ENCODE measurements at regions not wholly inside any gene's neighbourhood (a gene's known extent, or its start where the extent isn't known, plus 50 kb on each side); places are given as distances from the start of the nearest gene placed in this dataset.
A peak's percentile ranks its signal among the peaks of the same experiment; 100 is the strongest.

- Histone ChIP-seq H3K4me1 (no peaks in the 10 kb centered on the region), H3K9me3 (peaks cover 3% of the 10 kb centered on the region), H3K36me3 (ENCODE audit: insufficient read depth in 1 of 2, low read depth in 1 of 2) (no peaks in the 10 kb centered on the region), H3K27ac (no peak overlapping the region), H3K4me3 (no peak overlapping the region), H3K27me3 (ENCODE audit: insufficient read depth in 3 of 3, low read length in 2 of 3) (no peaks in the 10 kb centered on the region)
- TF ChIP-seq CTCF (IDR thresholded peaks at IDR 0.05): no peak
- no peak for ATAC-seq
- WGBS, 3 donors: 85 to 89% (median 88%) methylated on average over 2 of the region's 2 CpGs
- intact Hi-C loops (cut with DNase I): no loop called here
- no peak for DNase-seq
These were observed 298.3 kb downstream of the CDK5RAP2 start for GRCh38 chr9:120281665-120282064.

- ATAC-seq (no peak), DNase-seq (no peak)
- WGBS, 3 donors: 77 to 90% (median 84%) methylated on average over 1 of the region's 1 CpG
- intact Hi-C loops (cut with DNase I): no loop called here
- no peak for TF ChIP-seq CTCF (IDR thresholded peaks at IDR 0.05)
- H3K27ac ChIP-seq: no peak overlapping the region
- no peaks in the 10 kb centered on the region for H3K36me3 ChIP-seq (ENCODE audit: insufficient read depth in 1 of 2, low read depth in 1 of 2)
- peaks cover 16% of the 10 kb centered on the region for H3K4me1 ChIP-seq
- no peak overlapping the region for H3K4me3 ChIP-seq
- no peaks in the 10 kb centered on the region for H3K27me3 ChIP-seq (ENCODE audit: insufficient read depth in 3 of 3, low read length in 2 of 3)
- no peaks in the 10 kb centered on the region for H3K9me3 ChIP-seq
These were observed 312.0 kb downstream of the CDK5RAP2 start for GRCh38 chr9:120267929-120268328.

- Histone ChIP-seq H3K9me3 (no peaks in the 10 kb centered on the region), H3K36me3 (ENCODE audit: insufficient read depth in 1 of 2, low read depth in 1 of 2) (no peaks in the 10 kb centered on the region), H3K4me3 (no peak overlapping the region), H3K4me1 (peaks cover 16% of the 10 kb centered on the region), H3K27ac (peak overlapping the region; percentile 68), H3K27me3 (ENCODE audit: insufficient read depth in 3 of 3, low read length in 2 of 3) (no peaks in the 10 kb centered on the region)
- WGBS, 3 donors: 12 to 17% (median 14%) methylated on average over 6 of the region's 6 CpGs
- intact Hi-C loops (cut with DNase I): no loop called here
- DNase-seq (peak; percentile 37 to 78), ATAC-seq (peak; percentile 95 to 99 (median 97))
- no peak for TF ChIP-seq CTCF (IDR thresholded peaks at IDR 0.05)
These were observed 314.2 kb downstream of the CDK5RAP2 start for GRCh38 chr9:120265791-120266190.

GRCh38 chr9:120264528-120264927 is 315.4 kb downstream of the CDK5RAP2 start:
- no peak overlapping the region for H3K4me3 ChIP-seq
- H3K4me1 ChIP-seq: peaks cover 16% of the 10 kb centered on the region
- intact Hi-C loops (cut with DNase I): no loop called here
- no peaks in the 10 kb centered on the region for H3K36me3 ChIP-seq (ENCODE audit: insufficient read depth in 1 of 2, low read depth in 1 of 2)
- no peaks in the 10 kb centered on the region for H3K9me3 ChIP-seq
- DNase-seq: no peak
- ATAC-seq: peak; percentile 65 to 77 (median 70)
- H3K27me3 ChIP-seq (ENCODE audit: insufficient read depth in 3 of 3, low read length in 2 of 3): no peaks in the 10 kb centered on the region
- no peak for TF ChIP-seq CTCF (IDR thresholded peaks at IDR 0.05)
- H3K27ac ChIP-seq: peak overlapping the region; percentile 68

- no peak for TF ChIP-seq CTCF (IDR thresholded peaks at IDR 0.05)
- DNase-seq (no peak), ATAC-seq (no peak)
- intact Hi-C loops (cut with DNase I): no loop called here
- no peaks in the 10 kb centered on the region for H3K36me3 ChIP-seq (ENCODE audit: insufficient read depth in 1 of 2, low read depth in 1 of 2)
- H3K27ac ChIP-seq: no peak overlapping the region
- WGBS, 3 donors: 75 to 81% (median 77%) methylated on average over 4 of the region's 4 CpGs
- no peaks in the 10 kb centered on the region for H3K27me3 ChIP-seq (ENCODE audit: insufficient read depth in 3 of 3, low read length in 2 of 3)
- no peak overlapping the region for H3K4me3 ChIP-seq
- no peaks in the 10 kb centered on the region for H3K9me3 ChIP-seq
- peaks cover 16% of the 10 kb centered on the region for H3K4me1 ChIP-seq
These were observed 316.1 kb downstream of the CDK5RAP2 start for GRCh38 chr9:120263836-120264235.

Data from psoas muscle (tissue), 7 donors.